ENCODE measurements at regions not wholly inside any gene's neighbourhood (a gene's known extent, or its start where the extent isn't known, plus 50 kb on each side); places are given as distances from the start of the nearest gene placed in this dataset.

DNA sequence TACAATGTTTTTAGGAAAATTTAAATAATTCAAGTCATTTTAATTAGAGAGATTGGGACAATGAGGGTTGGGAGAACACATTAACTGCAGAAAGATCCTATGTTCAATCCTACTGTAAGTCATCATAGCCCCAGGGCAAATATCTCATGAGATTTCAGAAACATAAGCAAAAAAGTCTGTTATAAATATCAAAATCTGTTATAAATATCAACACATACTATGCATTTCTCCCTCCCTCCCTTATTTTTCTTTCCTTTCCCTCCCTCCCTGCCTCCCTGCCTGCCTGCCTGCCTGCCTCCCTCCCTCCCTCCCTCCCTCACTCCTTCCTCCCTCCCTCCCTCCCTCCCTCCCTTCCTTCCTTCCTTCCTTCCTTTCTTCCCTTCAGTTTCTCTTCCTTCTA, 267.3 kb upstream of the SASH1 start:
- no peak for TF ChIP-seq CTCF (IDR thresholded peaks at IDR 0.05; ENCODE audit: low read depth, low read length)
- Histone ChIP-seq H3K27me3 (no peaks in the 10 kb centered on the region), H3K4me3 (ENCODE audit: low read depth, low read length) (no peak overlapping the region), H3K36me3 (no peaks in the 10 kb centered on the region), H3K4me1 (no peaks in the 10 kb centered on the region), H3K9me3 (no peaks in the 10 kb centered on the region)
- DNase-seq: no peak

GRCh38 chr6:148076051-148076450, 266.6 kb upstream of the SASH1 start:
- Histone ChIP-seq H3K27me3 (no peaks in the 10 kb centered on the region), H3K4me3 (ENCODE audit: low read depth, low read length) (no peak overlapping the region), H3K4me1 (no peaks in the 10 kb centered on the region), H3K36me3 (no peaks in the 10 kb centered on the region), H3K9me3 (no peaks in the 10 kb centered on the region)
- TF ChIP-seq CTCF (IDR thresholded peaks at IDR 0.05; ENCODE audit: low read depth, low read length): no peak
- no peak for DNase-seq

DNA sequence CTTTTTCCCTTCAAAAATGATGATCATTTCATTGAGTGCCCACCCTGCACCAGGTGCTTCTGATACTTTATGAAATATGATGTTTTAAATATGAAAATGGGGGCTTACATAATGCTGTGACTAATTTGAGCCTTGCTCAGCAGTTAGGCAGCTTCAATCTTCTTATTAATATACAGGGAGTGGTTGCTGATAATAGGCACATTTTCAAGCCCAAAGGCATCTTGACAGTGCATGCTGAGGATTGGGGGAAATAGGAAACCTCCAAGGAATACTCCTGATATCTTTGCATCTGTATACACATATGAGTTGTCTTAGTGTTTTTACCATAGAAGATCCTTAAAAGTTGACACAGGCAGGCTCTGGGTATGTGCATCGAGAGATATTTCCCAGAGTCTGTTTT, 262.3 kb upstream of the SASH1 start:
- Histone ChIP-seq H3K27me3 (no peaks in the 10 kb centered on the region), H3K4me1 (no peaks in the 10 kb centered on the region), H3K9me3 (no peaks in the 10 kb centered on the region), H3K4me3 (ENCODE audit: low read depth, low read length) (no peak overlapping the region), H3K36me3 (no peaks in the 10 kb centered on the region)
- DNase-seq: no peak
- TF ChIP-seq CTCF (IDR thresholded peaks at IDR 0.05; ENCODE audit: low read depth, low read length): no peak

DNA sequence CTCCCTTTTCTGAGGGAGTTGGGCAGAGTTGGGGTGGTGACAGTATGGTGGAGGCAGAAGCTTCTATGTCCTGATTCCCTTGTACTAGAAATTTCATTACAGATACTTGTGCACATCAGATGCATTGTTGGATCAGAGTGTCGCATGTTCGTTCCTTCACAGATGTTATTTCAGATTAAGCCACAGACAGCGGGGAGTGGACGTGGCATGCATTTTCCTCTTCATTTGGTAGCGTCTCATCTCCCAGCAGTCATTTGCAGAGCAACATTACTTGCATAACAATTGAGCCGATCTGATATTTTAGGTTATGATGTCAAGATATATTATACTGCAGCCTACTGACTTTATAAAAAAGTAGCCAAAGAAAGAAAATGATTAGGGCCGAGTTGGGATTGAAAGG, 261.6 kb upstream of the SASH1 start:
- no peaks in the 10 kb centered on the region for H3K9me3 ChIP-seq
- H3K36me3 ChIP-seq: no peaks in the 10 kb centered on the region
- H3K27me3 ChIP-seq: no peaks in the 10 kb centered on the region
- H3K4me1 ChIP-seq: no peaks in the 10 kb centered on the region
- no peak for TF ChIP-seq CTCF (IDR thresholded peaks at IDR 0.05; ENCODE audit: low read depth, low read length)
- DNase-seq: no peak
- H3K4me3 ChIP-seq (ENCODE audit: low read depth, low read length): no peak overlapping the region

DNA sequence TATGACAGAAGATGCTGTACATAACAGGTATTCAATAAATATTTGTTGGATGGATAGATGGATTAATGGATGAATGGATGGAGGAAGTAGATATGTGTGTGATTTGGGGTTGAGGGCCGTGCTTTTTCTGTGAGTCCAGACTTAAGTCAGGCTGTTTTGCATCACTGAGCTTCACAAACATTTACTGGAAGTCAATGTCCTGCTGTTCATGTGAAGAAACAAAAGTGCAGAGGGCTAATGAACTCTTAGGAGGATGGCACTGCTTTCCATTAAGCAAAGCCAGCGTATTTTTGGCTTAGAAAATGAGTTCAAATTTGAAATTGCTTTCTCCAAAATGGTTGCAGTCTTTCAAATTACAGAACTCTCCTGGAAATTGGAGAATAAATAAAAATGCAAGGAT, 260.6 kb upstream of the SASH1 start:
- H3K27me3 ChIP-seq: no peaks in the 10 kb centered on the region
- no peaks in the 10 kb centered on the region for H3K9me3 ChIP-seq
- DNase-seq: no peak
- no peak overlapping the region for H3K4me3 ChIP-seq (ENCODE audit: low read depth, low read length)
- TF ChIP-seq CTCF (IDR thresholded peaks at IDR 0.05; ENCODE audit: low read depth, low read length): no peak
- no peaks in the 10 kb centered on the region for H3K36me3 ChIP-seq
- H3K4me1 ChIP-seq: no peaks in the 10 kb centered on the region

GRCh38 chr6:148082696-148083095, 259.9 kb upstream of the SASH1 start:
- Histone ChIP-seq H3K4me3 (ENCODE audit: low read depth, low read length) (no peak overlapping the region), H3K36me3 (no peaks in the 10 kb centered on the region), H3K9me3 (no peaks in the 10 kb centered on the region), H3K27me3 (no peaks in the 10 kb centered on the region), H3K4me1 (no peaks in the 10 kb centered on the region)
- no peak for TF ChIP-seq CTCF (IDR thresholded peaks at IDR 0.05; ENCODE audit: low read depth, low read length)
- no peak for DNase-seq

All from BE2C (cell line).